ENCODE measurements at regions not wholly inside any gene's neighbourhood (a gene's known extent, or its start where the extent isn't known, plus 50 kb on each side); places are given as distances from the start of the nearest gene placed in this dataset.

GRCh38 chr11:126138636-126139035, 72.8 kb downstream of the RPUSD4 start:
- Histone ChIP-seq H3K27me3 (ENCODE audit: control insufficient read depth in 2 of 2, insufficient read depth in 2 of 2, low read length in 2 of 2) (peaks cover 49 to 78% of the 10 kb centered on the region in 2 experiments), H3K4me3 (no peak overlapping the region), H3K4me1 (replicated peaks in 1 of 2; ENCODE audit: control insufficient read depth in 2 of 2, insufficient read depth in 2 of 2, low read length in 2 of 2) (no peaks in the 10 kb centered on the region; a peak in 2 of 5 replicates), H3K9me1 (ENCODE audit: control insufficient read depth, insufficient read depth, low read length) (no peaks in the 10 kb centered on the region), H3K9ac (ENCODE audit: insufficient read depth in 1 of 2, low read depth in 2 of 2, low read length in 2 of 2) (no peak overlapping the region), H2AFZ (ENCODE audit: low read depth, low read length) (no peak overlapping the region), H3K27ac (ENCODE audit: extremely low read depth, low read depth, low read length) (no peak overlapping the region), H3K9me3 (replicated peaks; ENCODE audit: control insufficient read depth, insufficient read depth, low read depth, low read length) (no peaks in the 10 kb centered on the region), H3K79me2 (ENCODE audit: control insufficient read depth, insufficient read depth, low read length) (no peaks in the 10 kb centered on the region), H4K20me1 (replicated peaks; ENCODE audit: control insufficient read depth, insufficient read depth, low read length) (peaks cover 3% of the 10 kb centered on the region; the same call in 1 of the 2 replicates), H3K4me2 (ENCODE audit: insufficient read depth, low read length) (no peak overlapping the region), H3K36me3 (ENCODE audit: control insufficient read depth, insufficient read depth, low read length) (no peaks in the 10 kb centered on the region)
- POLR2A ChIA-PET = interaction anchor here (0.9 to 1.2 kb wide), 2 partner anchors 11 to 21 kb away, joined by 3 to 5 read pairs; no protein-coding TSS in a partner anchor
- in situ Hi-C loops (cut with MboI) (no loop called here), intact Hi-C loops (cut with micrococcal nuclease) (no loop called here)
- DNase-seq (ENCODE audit: extremely low read depth in 1 of 4, low spot score in 3 of 4) = no peak
- ATAC-seq = no peak
- 0% methylated on average over 7 of the region's 7 CpGs for WGBS (ENCODE audit: insufficient coverage, low coverage, missing lambda C conversion rate)
- TF ChIP-seq MTA1 (IDR thresholded peaks at IDR 0.05; ENCODE audit: borderline replicate concordance) (no peak), HCFC1 (IDR thresholded peaks at IDR 0.05; ENCODE audit: low read depth, low read length) (no peak), MAFK (IDR thresholded peaks at IDR 0.05; ENCODE audit: low read length) (no peak), LEF1 (IDR thresholded peaks at IDR 0.05) (no peak), NCOA1 (IDR thresholded peaks at IDR 0.05; ENCODE audit: low read depth) (no peak), U2AF2 (optimal IDR thresholded peaks at IDR 0.05; ENCODE audit: low read depth, low read length) (no peak), PPARD (CRISPR knock-in tag; IDR thresholded peaks at IDR 0.05) (no peak), MCM5 (IDR thresholded peaks at IDR 0.05; ENCODE audit: low read depth) (no peak), SMARCA4 (IDR thresholded peaks at IDR 0.05) (no peak), MAFG (tag; conservative IDR thresholded peaks at IDR 0.05) (no peak), ZBTB17 (CRISPR knock-in tag; IDR thresholded peaks at IDR 0.05) (no peak)
- CTCF ChIA-PET (ENCODE audit: low intra/inter-chr PET ratio) = no interaction called here
- FAIRE-seq = no peak
- BruUV-seq (replicated peaks) = no TSS peak
